Heart right ventricle (tissue), 16 donors: ENCODE measurements at regions not wholly inside any gene's neighbourhood (a gene's known extent, or its start where the extent isn't known, plus 50 kb on each side); places are given as distances from the start of the nearest gene placed in this dataset.

Experiments
- ATAC-seq, 8 donors: fragments of 200-7000 bp; cut with Tn5 transposase; one replicate each; pipeline ENCODE4 v1.9.1; 2020; ENCODE audit warnings: mild to moderate bottlenecking in 8 of 8, moderate library complexity in 8 of 8, moderate number of reproducible peaks in 1 of 8
- DNase-seq, 2 donors: peaks; one replicate each; pipeline ENCODE4 v3.0.0-alpha.2; 2020
- H3K27ac ChIP-seq, 10 donors: fragments of 200-600 bp; sonication (generic) in 2 of 10; one replicate each; pipeline versions ENCODE4 v1.5.0 to v1.8.0; 2020 to 2022; ENCODE audit warnings: mild to moderate bottlenecking in 3 of 10
- H3K27me3 ChIP-seq, 7 donors: fragments of 200-600 bp; one replicate each; pipeline ENCODE4 v1.8.0; 2021 to 2022; ENCODE audit warnings: mild to moderate bottlenecking in 2 of 7
- H3K36me3 ChIP-seq, 9 donors: fragments of 200-600 bp; sonication (generic) in 1 of 9; one replicate each; pipeline versions ENCODE4 v1.5.0 to v1.8.0; 2020 to 2022; ENCODE audit warnings: mild to moderate bottlenecking in 2 of 9
- H3K4me1 ChIP-seq, 9 donors: fragments of 200-600 bp; sonication (generic) in 1 of 9; one replicate each; pipeline versions ENCODE4 v1.5.0 to v1.8.0; 2020 to 2022; ENCODE audit warnings: mild to moderate bottlenecking in 4 of 9
- H3K4me3 ChIP-seq, 10 donors: fragments of 200-600 bp; sonication (generic) in 2 of 10; one replicate each; pipeline versions ENCODE4 v1.5.0 to v1.8.0; 2020 to 2022; ENCODE audit warnings: mild to moderate bottlenecking in 7 of 10, moderate library complexity in 2 of 10
- H3K9me3 ChIP-seq, 11 donors: fragments of 200-600 bp in 10 of 11; sonication (generic) in 2 of 11; one replicate each; pipeline versions ENCODE4 v1.5.0 to v1.8.0; 2013 to 2022; ENCODE audit warnings: mild to moderate bottlenecking in 2 of 11, control low read depth in 1 of 11, moderate library complexity in 1 of 11
- CTCF ChIP-seq, 9 donors: fragments of 200-600 bp; sonication (generic) in 2 of 9; IDR thresholded peaks; one replicate each; pipeline versions ENCODE4 v1.5.0 to v1.8.0; 2021 to 2022; ENCODE audit warnings: antibody characterized with exemption in 9 of 9, mild to moderate bottlenecking in 5 of 9, moderate library complexity in 1 of 9
- WGBS, 2 donors: extraction: QIAGEN DNeasy Blood & Tissue Kit; methylation state at CpG; one replicate each; pipeline ENCODE4 v1.1.7; 2013; ENCODE audit warnings: inconsistent platforms in 1 of 2; 5-methylcytosine and 5-hydroxymethylcytosine counted together
- intact Hi-C, 10 donors: fragments of 100-400 bp; cut with DNase I; formaldehyde crosslinking; loops; one replicate each; pipeline versions ENCODE4 v1.11.1 to v1.14.2; 2022
- donor health status: Arrhythmogenic right ventricular cardiomyopathy.
- donor health status: ischemic (EF 13 %, LVEDD 7.1; RV severe dilation, severe dysfunction).
- donor health status: healthy with polysubstance abuse.
- donor health status: DM: no; HTN: yes; CAD: no.
- donor health status: DM: no; HTN: no; CAD: no.
- donor health status: ischemic (EF 25% LVEDD 6.9; RV normal size, moderate dysfunction).
- donor health status: ischemic (EF 25% LVEDD 5.7; RV mildly dilated, moderate dysfunction).
- donor health status: healthy.
- donor health status: DM: yes; HTN: yes; CAD: no.
- donor health status: Ischemic cardiomyopathy.
- donor health status: ischemic (EF 35%, LVEDD 5.7; RV mildly dilated, moderate dysfunction).
- donor health status: nonischemic (EF 11% LVEDD 7.7; RV severe dilation, severe dysfunction).
- donor health status: DM: yes; HTN: yes; CAD: no.
- donor health status: PGD.
- donor health status: ischemic (EF 29% LVEDD 5.4; RV normal size, mild dysfunction).
- donor health status: nonischemic (EF 23%, LVEDD 6.1; RV moderate dilation, normal function).

GRCh38 chr5:62985749-62986148, 407.1 kb downstream of the LRRC70 start:
- no peak for ATAC-seq
- Histone ChIP-seq H3K4me3 (no peak overlapping the region), H3K27me3 (no peaks in the 10 kb centered on the region), H3K36me3 (no peaks in the 10 kb centered on the region), H3K4me1 (no peaks in the 10 kb centered on the region), H3K9me3 (peaks cover 0 to 53% (median 9%) of the 10 kb centered on the region in 11 donors), H3K27ac (no peak overlapping the region)
- intact Hi-C loops = no loop called here
- TF ChIP-seq CTCF (IDR thresholded peaks at IDR 0.05) = no peak
- 86 to 91% methylated on average over 1 of the region's 1 CpG for WGBS, 2 donors
- DNase-seq = no peak

- Histone ChIP-seq H3K4me3 (no peak overlapping the region), H3K27ac (no peak overlapping the region), H3K27me3 (no peaks in the 10 kb centered on the region), H3K4me1 (peaks cover 0 to 9% (median 0%) of the 10 kb centered on the region in 9 donors), H3K9me3 (peaks cover 0 to 28% (median 9%) of the 10 kb centered on the region in 11 donors), H3K36me3 (no peaks in the 10 kb centered on the region)
- 30 to 49% methylated on average over 3 of the region's 3 CpGs for WGBS, 2 donors
- TF ChIP-seq CTCF (IDR thresholded peaks at IDR 0.05) = no peak
- DNase-seq = no peak
- ATAC-seq = no peak
- intact Hi-C loops = no loop called here
These were observed 403.7 kb downstream of the LRRC70 start for GRCh38 chr5:62982348-62982747.

- 86 to 95% methylated on average over 1 of the region's 1 CpG for WGBS, 2 donors
- DNase-seq (no peak), ATAC-seq (no peak)
- no peak for TF ChIP-seq CTCF (IDR thresholded peaks at IDR 0.05)
- Histone ChIP-seq H3K27me3 (no peaks in the 10 kb centered on the region), H3K9me3 (peaks cover 0 to 13% (median 7%) of the 10 kb centered on the region in 11 donors), H3K4me1 (peaks cover 0 to 9% (median 0%) of the 10 kb centered on the region in 9 donors), H3K27ac (no peak overlapping the region), H3K36me3 (no peaks in the 10 kb centered on the region), H3K4me3 (no peak overlapping the region)
- intact Hi-C loops = no loop called here
These were observed 402.3 kb downstream of the LRRC70 start for GRCh38 chr5:62980884-62981283.

- DNase-seq (no peak), ATAC-seq (no peak)
- 83 to 85% methylated on average over 5 of the region's 5 CpGs for WGBS, 2 donors
- no peaks in the 10 kb centered on the region for H3K36me3 ChIP-seq
- H3K4me1 ChIP-seq = peaks cover 0 to 9% (median 0%) of the 10 kb centered on the region in 9 donors
- H3K27ac ChIP-seq = no peak overlapping the region
- no peaks in the 10 kb centered on the region for H3K9me3 ChIP-seq
- no peaks in the 10 kb centered on the region for H3K27me3 ChIP-seq
- H3K4me3 ChIP-seq = no peak overlapping the region
- intact Hi-C loops = loop anchor here in 1 of 10 donors (10.0 kb wide), 1 partner anchor 525 kb away; no protein-coding TSS in a partner anchor
- no peak for TF ChIP-seq CTCF (IDR thresholded peaks at IDR 0.05)
These were observed 400.9 kb downstream of the LRRC70 start for GRCh38 chr5:62979472-62979871.
